ENCODE measurements at regions not wholly inside any gene's neighbourhood (a gene's known extent, or its start where the extent isn't known, plus 50 kb on each side); places are given as distances from the start of the nearest gene placed in this dataset.

- H3K27me3 ChIP-seq (ENCODE audit: control insufficient read depth in 1 of 2, insufficient read depth in 2 of 2, low read length in 2 of 2): no peaks in the 10 kb centered on the region
- 45 to 57% methylated on average over 2 of the region's 2 CpGs for WGBS, 2 donors
- peaks cover 0 to 2% of the 10 kb centered on the region in 2 donors for H3K9me3 ChIP-seq (ENCODE audit: control insufficient read depth in 2 of 2, insufficient read depth in 1 of 2, low read depth in 1 of 2, low read length in 1 of 2)
- H3K36me3 ChIP-seq (ENCODE audit: control insufficient read depth in 2 of 2, insufficient read depth in 2 of 2, low read length in 1 of 2): no peaks in the 10 kb centered on the region
- H3K4me3 ChIP-seq (ENCODE audit: low read depth in 1 of 2, low read length in 2 of 2): no peak overlapping the region
- H3K4me1 ChIP-seq (ENCODE audit: control insufficient read depth in 2 of 2, insufficient read depth in 2 of 2, low read length in 1 of 2): no peaks in the 10 kb centered on the region
- no peak overlapping the region for H3K27ac ChIP-seq (ENCODE audit: low read depth in 2 of 2, low read length in 1 of 2)
Observed at GRCh38 chr4:189187531-189188052, 753.1 kb upstream of the FRG1 start.

- H3K36me3 ChIP-seq (ENCODE audit: control insufficient read depth in 2 of 2, insufficient read depth in 2 of 2, low read length in 1 of 2): no peaks in the 10 kb centered on the region
- H3K4me1 ChIP-seq (ENCODE audit: control insufficient read depth in 2 of 2, insufficient read depth in 2 of 2, low read length in 1 of 2): no peaks in the 10 kb centered on the region
- 94 to 96% methylated on average over 10 of the region's 10 CpGs for WGBS, 2 donors
- no peaks in the 10 kb centered on the region for H3K9me3 ChIP-seq (ENCODE audit: control insufficient read depth in 2 of 2, insufficient read depth in 1 of 2, low read depth in 1 of 2, low read length in 1 of 2)
- no peaks in the 10 kb centered on the region for H3K27me3 ChIP-seq (ENCODE audit: control insufficient read depth in 1 of 2, insufficient read depth in 2 of 2, low read length in 2 of 2)
- H3K4me3 ChIP-seq (ENCODE audit: low read depth in 1 of 2, low read length in 2 of 2): no peak overlapping the region
- H3K27ac ChIP-seq (ENCODE audit: low read depth in 2 of 2, low read length in 1 of 2): no peak overlapping the region
Observed at GRCh38 chr4:189198624-189199023, 742.0 kb upstream of the FRG1 start.

GRCh38 chr4:189200353-189200752 is 740.3 kb upstream of the FRG1 start:
- H3K4me3 ChIP-seq (ENCODE audit: low read depth in 1 of 2, low read length in 2 of 2): no peak overlapping the region
- H3K4me1 ChIP-seq (ENCODE audit: control insufficient read depth in 2 of 2, insufficient read depth in 2 of 2, low read length in 1 of 2): no peaks in the 10 kb centered on the region
- no peaks in the 10 kb centered on the region for H3K27me3 ChIP-seq (ENCODE audit: control insufficient read depth in 1 of 2, insufficient read depth in 2 of 2, low read length in 2 of 2)
- no peak overlapping the region for H3K27ac ChIP-seq (ENCODE audit: low read depth in 2 of 2, low read length in 1 of 2)
- 54 to 63% methylated on average over 7 of the region's 7 CpGs for WGBS, 2 donors
- no peaks in the 10 kb centered on the region for H3K36me3 ChIP-seq (ENCODE audit: control insufficient read depth in 2 of 2, insufficient read depth in 2 of 2, low read length in 1 of 2)
- H3K9me3 ChIP-seq (ENCODE audit: control insufficient read depth in 2 of 2, insufficient read depth in 1 of 2, low read depth in 1 of 2, low read length in 1 of 2): no peaks in the 10 kb centered on the region

- 6 to 7% methylated on average over 16 of the region's 16 CpGs for WGBS, 2 donors
- Histone ChIP-seq H3K27me3 (ENCODE audit: control insufficient read depth in 1 of 2, insufficient read depth in 2 of 2, low read length in 2 of 2) (no peaks in the 10 kb centered on the region), H3K36me3 (ENCODE audit: control insufficient read depth in 2 of 2, insufficient read depth in 2 of 2, low read length in 1 of 2) (no peaks in the 10 kb centered on the region), H3K9me3 (ENCODE audit: control insufficient read depth in 2 of 2, insufficient read depth in 1 of 2, low read depth in 1 of 2, low read length in 1 of 2) (no peaks in the 10 kb centered on the region), H3K27ac (ENCODE audit: low read depth in 2 of 2, low read length in 1 of 2) (no peak overlapping the region), H3K4me3 (ENCODE audit: low read depth in 1 of 2, low read length in 2 of 2) (peak overlapping the region in 1 of 2 donors; percentile 16), H3K4me1 (ENCODE audit: control insufficient read depth in 2 of 2, insufficient read depth in 2 of 2, low read length in 1 of 2) (no peaks in the 10 kb centered on the region)
Observed at GRCh38 chr4:189202182-189202868, 738.3 kb upstream of the FRG1 start.

- no peak overlapping the region for H3K27ac ChIP-seq (ENCODE audit: low read depth in 2 of 2, low read length in 1 of 2)
- WGBS, 2 donors: 26 to 40% methylated on average over 8 of the region's 8 CpGs
- H3K36me3 ChIP-seq (ENCODE audit: control insufficient read depth in 2 of 2, insufficient read depth in 2 of 2, low read length in 1 of 2): no peaks in the 10 kb centered on the region
- no peaks in the 10 kb centered on the region for H3K4me1 ChIP-seq (ENCODE audit: control insufficient read depth in 2 of 2, insufficient read depth in 2 of 2, low read length in 1 of 2)
- H3K4me3 ChIP-seq (ENCODE audit: low read depth in 1 of 2, low read length in 2 of 2): no peak overlapping the region
- H3K27me3 ChIP-seq (ENCODE audit: control insufficient read depth in 1 of 2, insufficient read depth in 2 of 2, low read length in 2 of 2): no peaks in the 10 kb centered on the region
- H3K9me3 ChIP-seq (ENCODE audit: control insufficient read depth in 2 of 2, insufficient read depth in 1 of 2, low read depth in 1 of 2, low read length in 1 of 2): no peaks in the 10 kb centered on the region
Observed at GRCh38 chr4:189202869-189203271, 737.8 kb upstream of the FRG1 start.

GRCh38 chr4:189204616-189205015 is 736.1 kb upstream of the FRG1 start:
- H3K4me3 ChIP-seq (ENCODE audit: low read depth in 1 of 2, low read length in 2 of 2): no peak overlapping the region
- WGBS, 2 donors: 76 to 85% methylated on average over 8 of the region's 8 CpGs
- no peak overlapping the region for H3K27ac ChIP-seq (ENCODE audit: low read depth in 2 of 2, low read length in 1 of 2)
- no peaks in the 10 kb centered on the region for H3K27me3 ChIP-seq (ENCODE audit: control insufficient read depth in 1 of 2, insufficient read depth in 2 of 2, low read length in 2 of 2)
- H3K4me1 ChIP-seq (ENCODE audit: control insufficient read depth in 2 of 2, insufficient read depth in 2 of 2, low read length in 1 of 2): no peaks in the 10 kb centered on the region
- no peaks in the 10 kb centered on the region for H3K36me3 ChIP-seq (ENCODE audit: control insufficient read depth in 2 of 2, insufficient read depth in 2 of 2, low read length in 1 of 2)
- no peaks in the 10 kb centered on the region for H3K9me3 ChIP-seq (ENCODE audit: control insufficient read depth in 2 of 2, insufficient read depth in 1 of 2, low read depth in 1 of 2, low read length in 1 of 2)

- no peak overlapping the region for H3K27ac ChIP-seq (ENCODE audit: low read depth in 2 of 2, low read length in 1 of 2)
- H3K4me3 ChIP-seq (ENCODE audit: low read depth in 1 of 2, low read length in 2 of 2): no peak overlapping the region
- H3K4me1 ChIP-seq (ENCODE audit: control insufficient read depth in 2 of 2, insufficient read depth in 2 of 2, low read length in 1 of 2): no peaks in the 10 kb centered on the region
- H3K36me3 ChIP-seq (ENCODE audit: control insufficient read depth in 2 of 2, insufficient read depth in 2 of 2, low read length in 1 of 2): no peaks in the 10 kb centered on the region
- WGBS, 2 donors: 66 to 68% methylated on average over 10 of the region's 10 CpGs
- no peaks in the 10 kb centered on the region for H3K9me3 ChIP-seq (ENCODE audit: control insufficient read depth in 2 of 2, insufficient read depth in 1 of 2, low read depth in 1 of 2, low read length in 1 of 2)
- H3K27me3 ChIP-seq (ENCODE audit: control insufficient read depth in 1 of 2, insufficient read depth in 2 of 2, low read length in 2 of 2): no peaks in the 10 kb centered on the region
Observed at GRCh38 chr4:189206953-189207352, 733.7 kb upstream of the FRG1 start.

GRCh38 chr4:189207872-189208271 is 732.8 kb upstream of the FRG1 start:
- no peaks in the 10 kb centered on the region for H3K36me3 ChIP-seq (ENCODE audit: control insufficient read depth in 2 of 2, insufficient read depth in 2 of 2, low read length in 1 of 2)
- H3K4me3 ChIP-seq (ENCODE audit: low read depth in 1 of 2, low read length in 2 of 2): no peak overlapping the region
- no peaks in the 10 kb centered on the region for H3K4me1 ChIP-seq (ENCODE audit: control insufficient read depth in 2 of 2, insufficient read depth in 2 of 2, low read length in 1 of 2)
- WGBS, 2 donors: 91 to 93% methylated on average over 5 of the region's 5 CpGs
- H3K9me3 ChIP-seq (ENCODE audit: control insufficient read depth in 2 of 2, insufficient read depth in 1 of 2, low read depth in 1 of 2, low read length in 1 of 2): no peaks in the 10 kb centered on the region
- no peak overlapping the region for H3K27ac ChIP-seq (ENCODE audit: low read depth in 2 of 2, low read length in 1 of 2)
- no peaks in the 10 kb centered on the region for H3K27me3 ChIP-seq (ENCODE audit: control insufficient read depth in 1 of 2, insufficient read depth in 2 of 2, low read length in 2 of 2)

- no peaks in the 10 kb centered on the region for H3K4me1 ChIP-seq (ENCODE audit: control insufficient read depth in 2 of 2, insufficient read depth in 2 of 2, low read length in 1 of 2)
- no peaks in the 10 kb centered on the region for H3K9me3 ChIP-seq (ENCODE audit: control insufficient read depth in 2 of 2, insufficient read depth in 1 of 2, low read depth in 1 of 2, low read length in 1 of 2)
- H3K4me3 ChIP-seq (ENCODE audit: low read depth in 1 of 2, low read length in 2 of 2): no peak overlapping the region
- H3K36me3 ChIP-seq (ENCODE audit: control insufficient read depth in 2 of 2, insufficient read depth in 2 of 2, low read length in 1 of 2): no peaks in the 10 kb centered on the region
- H3K27me3 ChIP-seq (ENCODE audit: control insufficient read depth in 1 of 2, insufficient read depth in 2 of 2, low read length in 2 of 2): no peaks in the 10 kb centered on the region
- no peak overlapping the region for H3K27ac ChIP-seq (ENCODE audit: low read depth in 2 of 2, low read length in 1 of 2)
- 66% methylated on average over 3 of the region's 3 CpGs for WGBS, 2 donors
Observed at GRCh38 chr4:189215574-189215973, 725.1 kb upstream of the FRG1 start.

- Histone ChIP-seq H3K4me3 (ENCODE audit: low read depth in 1 of 2, low read length in 2 of 2) (no peak overlapping the region), H3K9me3 (ENCODE audit: control insufficient read depth in 2 of 2, insufficient read depth in 1 of 2, low read depth in 1 of 2, low read length in 1 of 2) (no peaks in the 10 kb centered on the region), H3K36me3 (ENCODE audit: control insufficient read depth in 2 of 2, insufficient read depth in 2 of 2, low read length in 1 of 2) (no peaks in the 10 kb centered on the region), H3K4me1 (ENCODE audit: control insufficient read depth in 2 of 2, insufficient read depth in 2 of 2, low read length in 1 of 2) (no peaks in the 10 kb centered on the region), H3K27me3 (ENCODE audit: control insufficient read depth in 1 of 2, insufficient read depth in 2 of 2, low read length in 2 of 2) (no peaks in the 10 kb centered on the region), H3K27ac (ENCODE audit: low read depth in 2 of 2, low read length in 1 of 2) (no peak overlapping the region)
- 64 to 73% methylated on average over 4 of the region's 4 CpGs for WGBS, 2 donors
Observed at GRCh38 chr4:189221691-189222090, 719.0 kb upstream of the FRG1 start.

Data from esophagus (tissue), 2 donors.